GM13976 (cell line): ENCODE measurements at regions not wholly inside any gene's neighbourhood (a gene's known extent, or its start where the extent isn't known, plus 50 kb on each side); places are given as distances from the start of the nearest gene placed in this dataset.

Experiments
- DNase-seq: peaks from one replicate; pipeline ENCODE4 v3.0.0; 2012; ENCODE audit warnings: low spot score
- CTCF ChIP-seq: IDR thresholded peaks from 2 replicates; pipeline ENCODE4 v1.5.1; 2012; ENCODE audit warnings: borderline replicate concordance, mild to moderate bottlenecking; ENCODE audit not compliant: insufficient read depth; ENCODE audit errors: extremely low read depth, missing control alignments, control extremely low read depth
- in situ Hi-C: fragments of 300-500 bp; cut with MboI; formaldehyde crosslinking; loops from one replicate; pipeline ENCODE4 v1.12.0; 2022; ENCODE audit warnings: low sequenced_read_pairs, mixed read lengths, inconsistent platforms; ENCODE audit not compliant: unreplicated experiment

DNA sequence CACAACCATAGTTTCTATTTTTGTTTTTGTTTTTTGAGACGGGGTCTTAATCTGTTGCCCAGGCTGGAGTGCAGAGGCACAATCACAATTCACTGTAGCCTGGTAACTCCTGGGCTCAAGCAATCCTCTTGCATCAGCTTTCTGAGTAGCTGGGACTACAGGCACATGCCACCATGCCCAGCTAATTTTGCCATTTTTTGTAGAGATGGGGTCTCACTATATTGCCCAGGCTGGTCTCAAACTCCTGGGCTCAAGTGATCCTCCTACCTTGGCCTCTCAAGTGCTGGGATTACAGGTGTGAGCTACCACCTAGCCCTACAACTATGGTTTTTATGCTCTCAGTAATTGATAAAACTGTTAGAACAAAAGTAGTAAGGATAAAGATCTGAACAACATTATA lies 147.5 kb upstream of the SHB start:
- in situ Hi-C loops, result no loop called here
- no peak for DNase-seq
- no peak for TF ChIP-seq CTCF

DNA sequence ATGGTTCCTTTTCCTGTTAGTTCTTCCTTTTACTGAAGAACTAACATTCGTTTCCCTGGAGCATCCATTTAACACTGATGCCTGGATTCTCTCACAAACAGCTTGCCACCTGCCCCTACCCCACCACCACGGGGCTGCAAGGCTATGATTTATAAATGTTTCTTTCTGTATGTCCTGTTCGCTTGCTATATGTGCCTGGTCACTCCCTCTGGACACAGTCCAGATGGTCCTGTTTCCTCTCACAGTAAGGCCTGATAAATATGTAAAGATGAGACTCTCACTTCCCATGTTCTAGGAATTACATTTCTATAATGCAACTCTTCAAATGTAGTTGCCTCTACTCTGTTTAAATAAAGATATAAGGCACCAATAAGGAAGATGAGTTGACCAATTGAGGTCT lies 146.4 kb upstream of the SHB start:
- in situ Hi-C loops, result no loop called here
- no peak for TF ChIP-seq CTCF
- no peak for DNase-seq

- TF ChIP-seq CTCF, result no peak
- DNase-seq, result no peak
- in situ Hi-C loops, result no loop called here
These were observed 145.4 kb upstream of the SHB start for GRCh38 chr9:38214432-38214831.

DNA sequence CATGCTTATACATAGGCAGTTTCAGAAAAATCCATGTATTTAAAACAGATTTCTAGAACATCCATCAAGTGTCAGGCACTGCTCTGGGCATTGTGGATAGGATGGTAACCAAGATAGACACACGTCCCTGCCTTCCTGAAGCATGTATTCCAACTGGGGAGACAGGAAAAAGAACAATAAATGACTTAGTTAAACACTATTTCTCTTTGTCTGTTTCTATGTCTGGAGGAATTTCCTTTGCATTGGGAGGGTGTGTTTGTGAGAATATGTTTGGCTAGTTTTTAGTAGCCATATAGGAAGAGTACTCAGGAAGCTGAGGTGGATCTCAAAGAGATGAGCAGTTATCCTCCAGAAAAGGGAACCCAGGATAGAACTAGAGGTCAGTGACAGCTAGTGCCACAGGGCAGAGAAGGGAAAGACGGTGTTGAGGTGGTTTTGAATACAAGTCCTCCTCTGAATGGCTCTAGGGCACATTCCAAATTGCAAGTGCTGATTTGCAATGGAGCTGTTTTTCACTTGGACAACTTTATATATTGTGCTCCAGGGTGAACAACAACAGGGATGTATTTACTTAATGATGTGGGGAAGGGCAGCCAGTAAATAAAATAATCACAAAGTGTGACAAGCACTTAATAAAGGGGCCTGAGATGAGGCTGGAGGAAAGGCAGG lies 144.7 kb upstream of the SHB start:
- no peak for TF ChIP-seq CTCF
- in situ Hi-C loops, result no loop called here
- no peak for DNase-seq

DNA sequence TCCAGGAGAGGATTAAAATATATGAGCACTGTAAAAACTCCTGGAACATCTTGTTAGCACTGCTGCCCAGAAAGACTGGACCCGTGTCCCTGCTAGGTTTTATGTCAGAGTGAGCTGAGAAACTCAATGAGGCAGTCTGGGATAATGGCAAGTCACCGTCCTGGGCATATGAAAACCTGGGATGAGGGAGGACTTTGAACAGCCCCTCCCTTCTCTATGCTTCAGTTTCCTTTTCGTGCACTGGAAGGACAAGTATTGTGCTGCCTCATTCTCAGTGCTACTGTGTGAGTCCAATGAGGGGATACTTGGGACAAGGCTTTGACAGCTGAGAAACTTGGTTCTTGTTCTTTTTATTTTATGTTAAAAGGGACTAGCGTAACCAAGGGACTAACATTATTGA lies 143.0 kb upstream of the SHB start:
- in situ Hi-C loops, result no loop called here
- DNase-seq, result no peak

DNA sequence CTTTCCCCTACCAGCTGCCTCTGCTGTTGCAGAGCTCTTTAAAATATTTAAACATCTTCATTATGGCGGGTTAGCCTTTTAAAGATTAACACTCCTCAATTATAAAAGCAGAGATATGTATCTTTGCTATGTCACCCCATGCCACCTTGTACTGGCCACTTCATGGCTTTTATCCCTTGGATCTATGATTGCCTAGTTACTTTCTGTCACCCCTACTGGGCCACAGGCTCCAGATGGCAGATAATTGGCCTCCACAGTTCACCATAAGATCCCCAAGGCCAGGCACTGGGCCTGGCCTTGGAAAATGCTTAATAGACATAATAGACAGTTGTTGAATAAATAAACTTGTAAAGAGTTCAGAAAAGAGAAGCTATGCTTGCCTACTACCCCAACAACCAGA lies 142.0 kb upstream of the SHB start:
- DNase-seq, result no peak
- in situ Hi-C loops, result no loop called here
- no peak for TF ChIP-seq CTCF

More for the DNA sequence above, 143.0 kb upstream of the SHB start:
- no peak for TF ChIP-seq CTCF
